ENCODE measurements at regions not wholly inside any gene's neighbourhood (a gene's known extent, or its start where the extent isn't known, plus 50 kb on each side); places are given as distances from the start of the nearest gene placed in this dataset.
"Not testable (repeated sequence)": the region's sequence is repeated elsewhere in the genome, so short reads cannot be mapped to it uniquely, and the experiment has no call there.

DNA sequence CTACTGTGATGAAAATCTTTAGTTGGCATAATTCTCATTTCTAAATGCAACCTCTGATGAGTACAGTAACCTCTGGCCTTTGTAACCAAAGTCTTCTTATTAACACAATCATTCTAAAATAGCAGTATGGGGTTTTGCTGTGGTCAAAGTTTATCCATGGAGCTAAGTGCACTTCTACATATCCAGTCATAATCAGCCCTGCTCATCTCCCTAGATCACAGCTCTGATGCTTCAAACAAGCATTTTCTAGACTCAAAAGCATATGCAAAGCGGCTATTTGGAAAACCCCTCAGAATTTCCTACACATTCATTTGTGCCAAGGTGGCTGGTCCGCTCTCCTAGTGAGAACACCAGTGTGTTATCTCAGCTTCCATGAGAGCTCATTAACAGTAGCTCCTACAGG is 418.6 kb downstream of the MRPL39 start:
- in situ Hi-C loops (cut with MboI) = no loop called here
- 13 to 26% methylated on average over 2 of the region's 2 CpGs for WGBS, 2 experiments (ENCODE audit: low coverage in 1 of 2, low lambda C conversion rate in 2 of 2, missing lambda C conversion rate in 2 of 2)

DNA sequence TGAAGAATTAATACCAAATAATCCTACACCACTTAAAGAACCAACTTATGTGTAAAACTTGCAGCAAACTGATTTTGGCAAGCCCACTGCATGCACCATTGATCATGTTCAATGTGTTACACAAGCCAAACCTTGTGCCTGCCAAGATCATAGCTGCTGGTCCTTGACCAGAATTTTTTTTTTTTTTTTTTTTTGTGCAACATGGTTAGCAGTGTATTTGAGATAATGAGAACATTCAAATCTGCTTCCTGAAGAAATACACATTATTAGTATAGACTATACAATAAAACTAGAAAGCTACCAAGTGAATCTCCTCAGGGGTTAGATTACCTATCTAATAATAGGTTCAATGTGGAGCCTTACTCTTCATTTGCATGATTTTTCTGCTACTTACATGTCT is 421.0 kb downstream of the MRPL39 start:
- no peak overlapping the region for H3K4me2 ChIP-seq (ENCODE audit: unreplicated experiment)
- TF ChIP-seq EZH2phosphoT487 (IDR thresholded peaks at IDR 0.05; ENCODE audit: insufficient read depth, low read depth) = no peak
- TF ChIP-seq EZH2 (IDR thresholded peaks at IDR 0.05; ENCODE audit: insufficient read depth, poor library complexity, severe bottlenecking) = no peak
- no peak for DNase-seq
- H3F3A ChIP-seq (ENCODE audit: insufficient read depth) = no peaks in the 10 kb centered on the region
- H4K20me1 ChIP-seq (ENCODE audit: insufficient read depth) = no peaks in the 10 kb centered on the region
- in situ Hi-C loops (cut with MboI) = no loop called here
- H2AFZ ChIP-seq = no peak overlapping the region
- H3K4me1 ChIP-seq (ENCODE audit: insufficient read depth) = no peaks in the 10 kb centered on the region
- no peaks in the 10 kb centered on the region for H3K9me3 ChIP-seq (ENCODE audit: low read depth)
- no peak overlapping the region for H3K9ac ChIP-seq
- H3K9me2 ChIP-seq (ENCODE audit: insufficient read depth) = no peaks in the 10 kb centered on the region
- no peak overlapping the region for H3K4me3 ChIP-seq
- H3K27me3 ChIP-seq (replicated peaks; ENCODE audit: insufficient read depth) = no peaks in the 10 kb centered on the region
- no peaks in the 10 kb centered on the region for H3K79me2 ChIP-seq (ENCODE audit: insufficient read depth)
- no peak overlapping the region for H3K27ac ChIP-seq
- H3K36me3 ChIP-seq (ENCODE audit: low read depth) = no peaks in the 10 kb centered on the region

More for the DNA sequence above, 418.6 kb downstream of the MRPL39 start:
- H3K9me2 ChIP-seq (ENCODE audit: insufficient read depth) = no peaks in the 10 kb centered on the region
- no peaks in the 10 kb centered on the region for H3K36me3 ChIP-seq (ENCODE audit: low read depth)
- H3F3A ChIP-seq (ENCODE audit: insufficient read depth) = no peaks in the 10 kb centered on the region
- no peak overlapping the region for H3K27ac ChIP-seq
- no peaks in the 10 kb centered on the region for H3K4me1 ChIP-seq (ENCODE audit: insufficient read depth)
- no peak overlapping the region for H2AFZ ChIP-seq
- no peaks in the 10 kb centered on the region for H3K79me2 ChIP-seq (ENCODE audit: insufficient read depth)
- no peak overlapping the region for H3K4me2 ChIP-seq (ENCODE audit: unreplicated experiment)
- no peak overlapping the region for H3K9ac ChIP-seq
- H3K27me3 ChIP-seq (replicated peaks; ENCODE audit: insufficient read depth) = no peaks in the 10 kb centered on the region
- H4K20me1 ChIP-seq (ENCODE audit: insufficient read depth) = no peaks in the 10 kb centered on the region
- TF ChIP-seq EZH2 (IDR thresholded peaks at IDR 0.05; ENCODE audit: insufficient read depth, poor library complexity, severe bottlenecking) = no peak
- no peak for TF ChIP-seq EZH2phosphoT487 (IDR thresholded peaks at IDR 0.05; ENCODE audit: insufficient read depth, low read depth)
- H3K4me3 ChIP-seq = no peak overlapping the region
- H3K9me3 ChIP-seq (ENCODE audit: low read depth) = no peaks in the 10 kb centered on the region
- no peak for DNase-seq

DNA sequence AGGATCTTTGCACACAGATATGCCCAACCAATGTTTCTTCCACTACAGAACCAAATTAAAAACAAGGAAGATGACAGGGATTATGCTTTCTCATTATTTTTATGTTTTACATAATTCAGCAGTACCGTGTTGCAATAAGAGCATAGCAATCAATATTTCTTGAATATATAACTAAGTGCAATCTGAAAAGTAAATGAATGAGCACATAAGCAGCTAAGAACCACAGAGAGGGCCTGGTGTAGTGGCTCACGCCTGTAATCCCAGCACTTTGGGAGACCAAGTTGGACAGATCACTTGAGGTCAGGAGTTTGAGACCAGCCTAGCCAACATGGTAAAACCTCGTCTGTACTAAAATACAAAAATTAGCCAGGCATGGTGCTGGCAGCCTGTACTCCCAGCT is 423.7 kb downstream of the MRPL39 start:
- no peak overlapping the region for H3K27ac ChIP-seq
- no peak overlapping the region for H3K9ac ChIP-seq
- no peaks in the 10 kb centered on the region for H3K4me1 ChIP-seq (ENCODE audit: insufficient read depth)
- H3K9me3 ChIP-seq (ENCODE audit: low read depth) = no peaks in the 10 kb centered on the region
- DNase-seq = no peak
- 17 to 18% methylated on average over 3 of the region's 3 CpGs for WGBS, 2 experiments (ENCODE audit: low coverage in 1 of 2, low lambda C conversion rate in 2 of 2, missing lambda C conversion rate in 2 of 2)
- H3K27me3 ChIP-seq (replicated peaks; ENCODE audit: insufficient read depth) = no peaks in the 10 kb centered on the region
- H3K4me3 ChIP-seq = no peak overlapping the region
- H4K20me1 ChIP-seq (ENCODE audit: insufficient read depth) = no peaks in the 10 kb centered on the region
- no peak for TF ChIP-seq EZH2 (IDR thresholded peaks at IDR 0.05; ENCODE audit: insufficient read depth, poor library complexity, severe bottlenecking)
- TF ChIP-seq EZH2phosphoT487 (IDR thresholded peaks at IDR 0.05; ENCODE audit: insufficient read depth, low read depth) = no peak
- H3K4me2 ChIP-seq (ENCODE audit: unreplicated experiment) = no peak overlapping the region
- no peaks in the 10 kb centered on the region for H3K79me2 ChIP-seq (ENCODE audit: insufficient read depth)
- H2AFZ ChIP-seq = no peak overlapping the region
- H3K9me2 ChIP-seq (ENCODE audit: insufficient read depth) = no peaks in the 10 kb centered on the region
- no peaks in the 10 kb centered on the region for H3F3A ChIP-seq (ENCODE audit: insufficient read depth)
- no peaks in the 10 kb centered on the region for H3K36me3 ChIP-seq (ENCODE audit: low read depth)
- in situ Hi-C loops (cut with MboI) = no loop called here

DNA sequence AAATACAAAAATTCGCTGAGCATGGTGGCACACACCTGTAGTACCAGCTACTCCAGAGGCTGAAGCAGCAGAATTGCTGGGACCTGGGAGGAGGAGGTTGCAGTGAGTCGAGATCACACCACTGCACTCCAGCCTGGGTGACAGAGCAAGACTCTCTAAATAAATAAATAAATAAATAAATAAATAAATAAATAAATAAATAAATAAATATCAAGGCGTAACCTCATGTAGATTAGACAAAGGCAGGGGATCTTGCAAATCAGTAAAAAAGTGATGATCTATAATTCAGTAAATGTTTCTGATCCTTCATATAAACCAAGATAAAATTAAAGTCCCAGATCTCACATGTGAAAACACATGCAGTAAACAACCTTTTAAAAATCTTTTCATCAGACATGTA is 425.6 kb downstream of the MRPL39 start:
- in situ Hi-C loops (cut with MboI) = not testable (repeated sequence)
- 28 to 32% methylated on average over 3 of the region's 3 CpGs for WGBS, 2 experiments (ENCODE audit: low coverage in 1 of 2, low lambda C conversion rate in 2 of 2, missing lambda C conversion rate in 2 of 2)

DNA sequence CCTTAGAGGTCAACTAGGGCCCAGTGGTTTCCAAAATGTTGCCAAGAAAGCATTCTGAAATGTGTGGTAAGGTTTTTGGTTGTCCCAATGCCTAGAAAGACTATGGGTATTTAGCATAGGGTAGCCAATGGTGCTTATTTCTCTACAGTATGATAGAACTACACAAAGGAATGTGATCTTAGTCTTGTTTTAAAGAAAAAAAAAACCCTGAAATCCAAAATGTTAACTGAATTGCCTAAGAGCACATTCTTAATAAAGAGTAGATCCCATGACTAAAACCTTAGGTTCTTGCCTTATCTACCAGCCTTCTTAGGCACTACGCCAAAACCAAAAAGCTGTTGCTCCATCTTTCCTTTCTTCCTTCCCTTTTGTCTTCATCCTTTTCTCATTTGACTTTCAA is 428.2 kb downstream of the MRPL39 start:
- Histone ChIP-seq H3K4me3 (no peak overlapping the region), H3K9me2 (ENCODE audit: insufficient read depth) (no peaks in the 10 kb centered on the region), H3K27me3 (replicated peaks; ENCODE audit: insufficient read depth) (no peaks in the 10 kb centered on the region), H3K36me3 (ENCODE audit: low read depth) (no peaks in the 10 kb centered on the region), H2AFZ (no peak overlapping the region), H3K27ac (no peak overlapping the region), H3K79me2 (ENCODE audit: insufficient read depth) (no peaks in the 10 kb centered on the region), H3F3A (ENCODE audit: insufficient read depth) (no peaks in the 10 kb centered on the region), H3K4me2 (ENCODE audit: unreplicated experiment) (no peak overlapping the region), H3K9me3 (ENCODE audit: low read depth) (no peaks in the 10 kb centered on the region), H4K20me1 (ENCODE audit: insufficient read depth) (no peaks in the 10 kb centered on the region), H3K4me1 (ENCODE audit: insufficient read depth) (no peaks in the 10 kb centered on the region), H3K9ac (no peak overlapping the region)
- in situ Hi-C loops (cut with MboI) = no loop called here
- DNase-seq = peak; percentile 1
- TF ChIP-seq EZH2phosphoT487 (IDR thresholded peaks at IDR 0.05; ENCODE audit: insufficient read depth, low read depth) = no peak
- no peak for TF ChIP-seq EZH2 (IDR thresholded peaks at IDR 0.05; ENCODE audit: insufficient read depth, poor library complexity, severe bottlenecking)
- 33 to 46% methylated on average over 1 of the region's 1 CpG for WGBS, 2 experiments (ENCODE audit: low coverage in 1 of 2, low lambda C conversion rate in 2 of 2, missing lambda C conversion rate in 2 of 2)

More for the DNA sequence above, 425.6 kb downstream of the MRPL39 start:
- DNase-seq; H3K9me2 ChIP-seq (ENCODE audit: insufficient read depth); H3K4me3 ChIP-seq; H3K9ac ChIP-seq; H3K27ac ChIP-seq; H4K20me1 ChIP-seq (ENCODE audit: insufficient read depth); H3K27me3 ChIP-seq (replicated peaks; ENCODE audit: insufficient read depth); H3K79me2 ChIP-seq (ENCODE audit: insufficient read depth); H3K4me2 ChIP-seq (ENCODE audit: unreplicated experiment); H2AFZ ChIP-seq; H3K36me3 ChIP-seq (ENCODE audit: low read depth); H3F3A ChIP-seq (ENCODE audit: insufficient read depth); H3K4me1 ChIP-seq (ENCODE audit: insufficient read depth); H3K9me3 ChIP-seq (ENCODE audit: low read depth): not testable (repeated sequence)

Measured in GM23248 (cell line).